ENCODE measurements at regions not wholly inside any gene's neighbourhood (a gene's known extent, or its start where the extent isn't known, plus 50 kb on each side); places are given as distances from the start of the nearest gene placed in this dataset.

- H3K4ac ChIP-seq (replicated peaks; ENCODE audit: insufficient read length, low read depth, low read length): no peak overlapping the region
- no peak overlapping the region for H3K56ac ChIP-seq (replicated peaks; ENCODE audit: insufficient read length, low read depth, low read length)
- H2BK12ac ChIP-seq (ENCODE audit: low read depth, low read length): no peak overlapping the region
- no peaks in the 10 kb centered on the region for H3K27me3 ChIP-seq (replicated peaks in 1 of 4; ENCODE audit: control insufficient read depth in 3 of 4, extremely low read depth in 1 of 4, insufficient read depth in 3 of 4, low read length in 3 of 4)
- H3K4me2 ChIP-seq (ENCODE audit: insufficient read depth in 1 of 2, low read depth in 2 of 2, low read length in 2 of 2): no peak overlapping the region
- no peaks in the 10 kb centered on the region for H3K79me1 ChIP-seq (ENCODE audit: low read depth, low read length)
- ChIA-PET POLR2A (ENCODE audit: partially characterized antibody) (no interaction called here), CTCF (ENCODE audit: partially characterized antibody) (interaction anchor here (0.6 kb wide), 2 partner anchors 10 to 22 kb away, joined by 3 read pairs; no protein-coding TSS in a partner anchor)
- no peak overlapping the region for H3K18ac ChIP-seq (ENCODE audit: extremely low read depth, low read length)
- no peak overlapping the region for H3K9ac ChIP-seq (replicated peaks in 1 of 4; ENCODE audit: extremely low read depth in 1 of 4, low read depth in 3 of 4, low read length in 3 of 4)
- H2BK120ac ChIP-seq (replicated peaks; ENCODE audit: low read depth, low read length): no peak overlapping the region
- 0 out of 7 replicates have a peak, but pooled peaks cover 0 to 2% (median 0%) of the 10 kb centered on the region in 4 experiments for H3K4me1 ChIP-seq (replicated peaks in 1 of 4; ENCODE audit: control insufficient read depth in 3 of 4, insufficient read depth in 4 of 4, low read length in 3 of 4)
- H2AK5ac ChIP-seq (ENCODE audit: low read depth, low read length): no peak overlapping the region
- H3K14ac ChIP-seq (ENCODE audit: insufficient read length): no peak overlapping the region
- FAIRE-seq (no peak), DNase-seq (ENCODE audit: low read depth in 1 of 2, low spot score in 2 of 2) (no peak)
- H3K27ac ChIP-seq (ENCODE audit: low read depth, low read length): no peak overlapping the region
- no peak overlapping the region for H3K4me3 ChIP-seq (ENCODE audit: extremely low read depth in 1 of 4, insufficient read depth in 2 of 4, low read depth in 3 of 4, low read length in 4 of 4)
- H3K23ac ChIP-seq (ENCODE audit: insufficient read length): no peak overlapping the region
- H3K23me2 ChIP-seq (ENCODE audit: low read depth, low read length): no peaks in the 10 kb centered on the region
- no peak overlapping the region for H2AFZ ChIP-seq (ENCODE audit: low read length)
- H3K79me2 ChIP-seq (ENCODE audit: control insufficient read depth in 1 of 2, insufficient read depth in 2 of 2, low read length in 2 of 2): no peaks in the 10 kb centered on the region
- no peak overlapping the region for H4K5ac ChIP-seq (ENCODE audit: insufficient read length, low read depth, low read length)
- H3K36me3 ChIP-seq (ENCODE audit: control insufficient read depth in 2 of 4, insufficient read depth in 4 of 4, low read length in 3 of 4): no peaks in the 10 kb centered on the region
- WGBS, 2 experiments (ENCODE audit: extremely low coverage in 1 of 2, insufficient coverage in 1 of 2, insufficient read length in 1 of 2, insufficient replicate concordance in 2 of 2, low coverage in 1 of 2, low lambda C conversion rate in 2 of 2, missing lambda C conversion rate in 1 of 2): 68% methylated on average over 3 of the region's 3 CpGs; no CpG with 5 or more reads in 1 of the 2 experiments
- no peaks in the 10 kb centered on the region for H3K9me3 ChIP-seq (ENCODE audit: insufficient read depth in 2 of 2, low read depth in 1 of 2, low read length in 1 of 2)
- no peaks in the 10 kb centered on the region for H4K20me1 ChIP-seq (replicated peaks in 1 of 2; ENCODE audit: control insufficient read depth in 1 of 2, insufficient read depth in 2 of 2, low read length in 2 of 2)
- H2BK15ac ChIP-seq (ENCODE audit: low read length): no peak overlapping the region
- H4K91ac ChIP-seq (replicated peaks; ENCODE audit: insufficient read length, low read length): no peak overlapping the region
- H2BK20ac ChIP-seq (ENCODE audit: low read length): no peak overlapping the region
- H2BK5ac ChIP-seq (ENCODE audit: low read depth, low read length): no peak overlapping the region
- H4K8ac ChIP-seq (ENCODE audit: extremely low read depth, insufficient read depth, low read length): no peak overlapping the region
- TF ChIP-seq, protein P1, sequence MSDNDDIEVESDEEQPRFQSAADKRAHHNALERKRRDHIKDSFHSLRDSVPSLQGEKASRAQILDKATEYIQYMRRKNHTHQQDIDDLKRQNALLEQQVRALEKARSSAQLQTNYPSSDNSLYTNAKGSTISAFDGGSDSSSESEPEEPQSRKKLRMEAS (IDR thresholded peaks at IDR 0.05): no peak
- TF ChIP-seq POU5F1 (IDR thresholded peaks at IDR 0.05; ENCODE audit: low read depth, low read length) (no peak), CEBPB (IDR thresholded peaks at IDR 0.05; ENCODE audit: low read depth, low read length) (no peak), RAD21 (IDR thresholded peaks at IDR 0.05 in 1 of 2, conservative IDR thresholded peaks at IDR 0.05 in 1 of 2; ENCODE audit: low read depth in 2 of 2, low read length in 2 of 2) (no peak), RXRA (IDR thresholded peaks at IDR 0.05; ENCODE audit: insufficient read depth, low read depth, low read length) (no peak), NANOG (IDR thresholded peaks at IDR 0.05; ENCODE audit: insufficient read depth, low read depth, low read length, poor library complexity, severe bottlenecking) (no peak), PHF8 (conservative IDR thresholded peaks at IDR 0.05; ENCODE audit: low read depth, low read length) (no peak), CTBP2 (IDR thresholded peaks at IDR 0.05; ENCODE audit: borderline replicate concordance, insufficient read depth, insufficient read length, low read length) (no peak), EZH2 (IDR thresholded peaks at IDR 0.05; ENCODE audit: low read depth, low read length, severe bottlenecking) (no peak), JUN (IDR thresholded peaks at IDR 0.05; ENCODE audit: low read depth, low read length) (no peak), TBP (IDR thresholded peaks at IDR 0.05; ENCODE audit: low read depth, low read length) (no peak)
- TF ChIP-seq, protein P2, sequence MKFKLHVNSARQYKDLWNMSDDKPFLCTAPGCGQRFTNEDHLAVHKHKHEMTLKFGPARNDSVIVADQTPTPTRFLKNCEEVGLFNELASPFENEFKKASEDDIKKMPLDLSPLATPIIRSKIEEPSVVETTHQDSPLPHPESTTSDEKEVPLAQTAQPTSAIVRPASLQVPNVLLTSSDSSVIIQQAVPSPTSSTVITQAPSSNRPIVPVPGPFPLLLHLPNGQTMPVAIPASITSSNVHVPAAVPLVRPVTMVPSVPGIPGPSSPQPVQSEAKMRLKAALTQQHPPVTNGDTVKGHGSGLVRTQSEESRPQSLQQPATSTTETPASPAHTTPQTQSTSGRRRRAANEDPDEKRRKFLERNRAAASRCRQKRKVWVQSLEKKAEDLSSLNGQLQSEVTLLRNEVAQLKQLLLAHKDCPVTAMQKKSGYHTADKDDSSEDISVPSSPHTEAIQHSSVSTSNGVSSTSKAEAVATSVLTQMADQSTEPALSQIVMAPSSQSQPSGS (IDR thresholded peaks at IDR 0.05; ENCODE audit: low read length): no peak
Measured at GRCh38 chr3:178202194-178202593, 334.0 kb upstream of the KCNMB2 start.
